ENCODE measurements at regions not wholly inside any gene's neighbourhood (a gene's known extent, or its start where the extent isn't known, plus 50 kb on each side); places are given as distances from the start of the nearest gene placed in this dataset.

DNA sequence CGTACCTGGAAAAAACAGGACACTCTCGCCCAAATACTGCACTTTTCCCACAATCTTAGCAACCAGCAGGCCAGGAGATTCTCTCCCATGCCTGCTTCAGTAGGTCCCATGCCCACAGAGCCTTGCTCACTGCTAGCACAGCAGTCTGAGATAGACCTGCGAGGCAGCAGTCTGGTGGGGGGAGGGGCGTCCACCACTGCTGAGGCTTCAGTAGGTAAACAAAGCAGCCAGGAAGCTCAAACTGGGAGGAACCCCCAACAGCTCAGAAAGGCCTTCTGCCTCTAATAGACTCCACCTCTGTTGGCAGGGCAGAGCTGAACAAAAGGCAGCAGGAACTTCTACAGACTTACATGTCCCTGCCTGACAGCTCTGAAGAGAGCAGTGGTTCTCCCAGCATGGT is 1202.8 kb upstream of the ACVR2A start:
- BruUV-seq (replicated peaks), result no TSS peak
- ChIA-PET CTCF (no interaction called here), POLR2A (ENCODE audit: unreplicated experiment) (no interaction called here)
- H3K79me2 ChIP-seq (ENCODE audit: low read length), result no peaks in the 10 kb centered on the region
- no peaks in the 10 kb centered on the region for H3K9me2 ChIP-seq (replicated peaks; ENCODE audit: low read length)
- H3K9ac ChIP-seq (ENCODE audit: low read length), result no peak overlapping the region
- intact Hi-C loops (cut with micrococcal nuclease), result no loop called here
- H3K36me3 ChIP-seq (ENCODE audit: low read depth, low read length), result no peaks in the 10 kb centered on the region
- no peak overlapping the region for H3K4me2 ChIP-seq (ENCODE audit: low read length)
- no peaks in the 10 kb centered on the region for H4K20me1 ChIP-seq (ENCODE audit: low read length)
- TF ChIP-seq CTCF (conservative IDR thresholded peaks at IDR 0.05; ENCODE audit: low read depth, low read length), result no peak
- no peak for TF ChIP-seq EZH2phosphoT487 (IDR thresholded peaks at IDR 0.05; ENCODE audit: borderline replicate concordance, low read length)
- no peak for TF ChIP-seq EZH2 (IDR thresholded peaks at IDR 0.05; ENCODE audit: low read length, unreplicated experiment)
- no peak overlapping the region for H2AFZ ChIP-seq (ENCODE audit: low read length)
- no peak overlapping the region for H3K4me3 ChIP-seq (ENCODE audit: low read length)
- H3K27me3 ChIP-seq (ENCODE audit: low read length), result no peaks in the 10 kb centered on the region
- no peaks in the 10 kb centered on the region for H3F3A ChIP-seq (ENCODE audit: low read length, unreplicated experiment)
- ATAC-seq (no peak; the same call in 1 of the 2 replicates), DNase-seq (no peak)
- no peaks in the 10 kb centered on the region for H3K4me1 ChIP-seq (ENCODE audit: insufficient read depth, low read length)
- H3K27ac ChIP-seq (ENCODE audit: low read length), result no peak overlapping the region
- H3K9me3 ChIP-seq (ENCODE audit: low read length), result no peaks in the 10 kb centered on the region

DNA sequence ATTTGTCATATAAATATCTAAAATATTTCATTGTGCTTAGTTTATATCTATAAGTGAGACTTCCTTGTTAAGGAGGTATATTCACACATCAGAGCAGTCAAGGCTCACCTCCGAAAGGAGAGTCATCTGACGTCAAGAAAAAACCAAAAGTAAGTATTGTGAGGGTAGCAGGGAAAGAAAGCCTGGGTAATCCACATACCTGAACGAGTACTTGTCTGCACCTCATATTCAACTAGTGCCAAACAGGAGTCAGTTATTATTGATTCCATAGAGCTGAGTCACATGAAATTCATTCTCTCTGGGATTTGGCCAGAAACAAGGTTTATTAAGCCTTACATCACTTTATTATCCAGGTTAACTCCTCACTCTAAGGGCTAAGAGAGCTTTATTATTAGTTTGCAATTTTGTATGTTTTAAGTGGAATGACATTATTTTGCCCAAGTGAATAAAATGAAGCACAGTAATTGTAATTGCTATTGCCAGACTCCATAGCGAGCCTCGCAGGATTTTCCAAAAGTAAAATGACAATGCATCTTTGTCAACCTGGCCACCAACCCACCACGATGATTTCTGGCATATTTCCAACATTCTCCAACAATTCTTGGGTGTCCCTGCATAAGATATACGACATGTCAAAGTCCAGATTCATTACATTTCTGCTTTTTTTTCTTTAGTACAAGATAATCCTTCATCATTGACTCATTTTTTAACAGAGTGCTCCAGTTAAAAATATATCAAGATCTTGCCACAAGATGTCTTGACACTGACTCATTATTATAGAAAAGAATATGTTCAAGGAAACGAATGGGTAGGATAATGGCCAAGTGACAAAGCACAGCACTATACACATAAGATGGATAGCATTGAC is 1210.4 kb upstream of the ACVR2A start:
- Histone ChIP-seq H2AFZ (ENCODE audit: low read length) (0 out of 2 replicates have a peak overlapping the region, but pooled peaks have one; percentile 3), H3K4me2 (ENCODE audit: low read length) (peak overlapping the region; percentile 73), H3K79me2 (ENCODE audit: low read length) (no peaks in the 10 kb centered on the region), H3K9ac (ENCODE audit: low read length) (0 out of 2 replicates have a peak overlapping the region, but pooled peaks have one; percentile 12), H3F3A (ENCODE audit: low read length, unreplicated experiment) (peaks cover 7% of the 10 kb centered on the region), H3K27ac (ENCODE audit: low read length) (peak overlapping the region; percentile 87), H3K4me3 (ENCODE audit: low read length) (peak overlapping the region; percentile 49), H3K4me1 (ENCODE audit: insufficient read depth, low read length) (peaks cover 26% of the 10 kb centered on the region), H3K27me3 (ENCODE audit: low read length) (no peaks in the 10 kb centered on the region), H3K9me2 (replicated peaks; ENCODE audit: low read length) (no peaks in the 10 kb centered on the region), H3K9me3 (ENCODE audit: low read length) (no peaks in the 10 kb centered on the region), H3K36me3 (ENCODE audit: low read depth, low read length) (no peaks in the 10 kb centered on the region), H4K20me1 (ENCODE audit: low read length) (no peaks in the 10 kb centered on the region)
- DNase-seq, result peak; percentile 97
- intact Hi-C loops (cut with micrococcal nuclease), result loop anchor here (2.0 kb wide), 2 partner anchors 26 to 56 kb away; no protein-coding TSS in a partner anchor
- no TSS peak for BruUV-seq (replicated peaks)
- no peak for TF ChIP-seq CTCF (conservative IDR thresholded peaks at IDR 0.05; ENCODE audit: low read depth, low read length)
- TF ChIP-seq EZH2phosphoT487 (IDR thresholded peaks at IDR 0.05; ENCODE audit: borderline replicate concordance, low read length), result no peak
- no peak for TF ChIP-seq EZH2 (IDR thresholded peaks at IDR 0.05; ENCODE audit: low read length, unreplicated experiment)
- POLR2A ChIA-PET (ENCODE audit: unreplicated experiment), result interaction anchor here (0.6 kb wide), 1 partner anchor 32 kb away, joined by 3 read pairs; no protein-coding TSS in a partner anchor
- peak; percentile 95 for ATAC-seq
- CTCF ChIA-PET, result no interaction called here

- Histone ChIP-seq H3K9ac (ENCODE audit: low read length) (no peak overlapping the region), H2AFZ (ENCODE audit: low read length) (no peak overlapping the region), H3K27ac (ENCODE audit: low read length) (peak overlapping the region; percentile 52; the same call in 1 of the 2 replicates), H3K9me2 (replicated peaks; ENCODE audit: low read length) (no peaks in the 10 kb centered on the region), H3F3A (ENCODE audit: low read length, unreplicated experiment) (peaks cover 7% of the 10 kb centered on the region), H3K27me3 (ENCODE audit: low read length) (no peaks in the 10 kb centered on the region), H3K4me2 (ENCODE audit: low read length) (no peak overlapping the region), H3K79me2 (ENCODE audit: low read length) (no peaks in the 10 kb centered on the region), H3K4me1 (ENCODE audit: insufficient read depth, low read length) (peaks cover 26% of the 10 kb centered on the region), H4K20me1 (ENCODE audit: low read length) (no peaks in the 10 kb centered on the region), H3K36me3 (ENCODE audit: low read depth, low read length) (no peaks in the 10 kb centered on the region), H3K9me3 (ENCODE audit: low read length) (no peaks in the 10 kb centered on the region), H3K4me3 (ENCODE audit: low read length) (no peak overlapping the region)
- ChIA-PET POLR2A (ENCODE audit: unreplicated experiment) (no interaction called here), CTCF (no interaction called here)
- intact Hi-C loops (cut with micrococcal nuclease), result no loop called here
- TF ChIP-seq EZH2phosphoT487 (IDR thresholded peaks at IDR 0.05; ENCODE audit: borderline replicate concordance, low read length), result no peak
- TF ChIP-seq EZH2 (IDR thresholded peaks at IDR 0.05; ENCODE audit: low read length, unreplicated experiment), result no peak
- no peak for TF ChIP-seq CTCF (conservative IDR thresholded peaks at IDR 0.05; ENCODE audit: low read depth, low read length)
- DNase-seq, result no peak
- no peak for ATAC-seq
- BruUV-seq (replicated peaks), result no TSS peak
Measured at GRCh38 chr2:146633159-146633558, 1211.7 kb upstream of the ACVR2A start.

All from PC-3 (cell line).